ENCODE measurements at regions not wholly inside any gene's neighbourhood (a gene's known extent, or its start where the extent isn't known, plus 50 kb on each side); places are given as distances from the start of the nearest gene placed in this dataset.

DNA sequence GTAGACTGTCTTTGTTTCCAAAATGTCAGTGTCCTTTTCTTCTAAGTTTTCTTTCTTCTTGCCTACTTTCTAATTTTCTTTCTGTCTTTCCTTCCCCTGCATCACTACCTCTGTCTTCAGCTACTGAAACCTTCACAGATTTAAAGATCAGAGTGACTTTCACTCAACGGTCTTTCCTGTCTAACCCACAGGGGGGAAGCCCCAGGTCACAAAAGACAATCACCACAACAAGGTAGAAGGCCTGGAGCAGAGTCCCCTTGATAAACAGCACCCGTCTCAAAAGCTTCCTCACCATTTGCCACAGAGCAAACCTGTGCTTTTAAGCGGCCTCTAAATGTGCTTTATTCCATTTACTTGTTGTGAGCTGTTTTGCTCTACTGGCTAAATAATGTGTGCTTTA is 665.4 kb downstream of the BCL11A start:
- Histone ChIP-seq H3K79me2 (ENCODE audit: low read depth) (no peaks in the 10 kb centered on the region), H3K9me3 (ENCODE audit: insufficient read depth, low read depth) (no peaks in the 10 kb centered on the region), H3K9me2 (ENCODE audit: insufficient read depth) (no peaks in the 10 kb centered on the region), H3K4me1 (replicated peaks; ENCODE audit: insufficient read depth) (no peaks in the 10 kb centered on the region), H2AFZ (no peak overlapping the region), H3K4me3 (no peak overlapping the region), H3K36me3 (ENCODE audit: low read depth) (no peaks in the 10 kb centered on the region), H3K4me2 (no peak overlapping the region), H3K27me3 (ENCODE audit: insufficient read depth, low read depth) (peaks cover 22% of the 10 kb centered on the region), H3K27ac (no peak overlapping the region), H3F3A (ENCODE audit: insufficient read depth, low read depth) (no peaks in the 10 kb centered on the region), H4K20me1 (ENCODE audit: insufficient read depth) (no peaks in the 10 kb centered on the region)
- intact Hi-C loops (cut with micrococcal nuclease; ENCODE audit: unreplicated experiment) = no loop called here
- DNase-seq = no peak
- TF ChIP-seq, protein P1, sequence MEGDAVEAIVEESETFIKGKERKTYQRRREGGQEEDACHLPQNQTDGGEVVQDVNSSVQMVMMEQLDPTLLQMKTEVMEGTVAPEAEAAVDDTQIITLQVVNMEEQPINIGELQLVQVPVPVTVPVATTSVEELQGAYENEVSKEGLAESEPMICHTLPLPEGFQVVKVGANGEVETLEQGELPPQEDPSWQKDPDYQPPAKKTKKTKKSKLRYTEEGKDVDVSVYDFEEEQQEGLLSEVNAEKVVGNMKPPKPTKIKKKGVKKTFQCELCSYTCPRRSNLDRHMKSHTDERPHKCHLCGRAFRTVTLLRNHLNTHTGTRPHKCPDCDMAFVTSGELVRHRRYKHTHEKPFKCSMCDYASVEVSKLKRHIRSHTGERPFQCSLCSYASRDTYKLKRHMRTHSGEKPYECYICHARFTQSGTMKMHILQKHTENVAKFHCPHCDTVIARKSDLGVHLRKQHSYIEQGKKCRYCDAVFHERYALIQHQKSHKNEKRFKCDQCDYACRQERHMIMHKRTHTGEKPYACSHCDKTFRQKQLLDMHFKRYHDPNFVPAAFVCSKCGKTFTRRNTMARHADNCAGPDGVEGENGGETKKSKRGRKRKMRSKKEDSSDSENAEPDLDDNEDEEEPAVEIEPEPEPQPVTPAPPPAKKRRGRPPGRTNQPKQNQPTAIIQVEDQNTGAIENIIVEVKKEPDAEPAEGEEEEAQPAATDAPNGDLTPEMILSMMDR (conservative IDR thresholded peaks at IDR 0.05) = no peak
- TF ChIP-seq EZH2 (IDR thresholded peaks at IDR 0.05; ENCODE audit: low read depth) = no peak
- ChIA-PET POLR2A (ENCODE audit: unreplicated experiment) (no interaction called here), CTCF (no interaction called here)
- no TSS peak for BruUV-seq (replicated peaks)

DNA sequence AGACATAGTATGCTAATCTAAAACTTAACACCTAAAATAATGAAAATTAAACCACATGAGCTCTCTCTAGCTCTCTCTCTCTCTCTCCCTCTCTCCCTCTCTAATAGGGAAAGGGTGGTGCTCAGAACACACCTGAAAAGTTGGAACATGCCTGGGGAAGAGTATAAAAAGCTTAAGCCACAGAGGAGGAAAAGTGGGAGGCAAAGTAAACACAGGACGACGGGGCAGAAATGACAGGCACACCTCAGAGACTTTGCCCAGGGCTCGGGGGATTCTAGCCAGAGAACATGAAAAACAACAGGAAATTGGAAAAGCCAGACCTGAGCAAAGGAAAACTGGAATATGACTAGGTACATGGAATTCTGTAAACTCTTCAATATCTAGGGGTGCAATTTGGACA is 666.1 kb downstream of the BCL11A start:
- CTCF ChIA-PET = no interaction called here
- Histone ChIP-seq H3K27ac (no peak overlapping the region), H3K9me2 (ENCODE audit: insufficient read depth) (0 out of 2 replicates have a peak, but pooled peaks cover 2% of the 10 kb centered on the region), H4K20me1 (ENCODE audit: insufficient read depth) (no peaks in the 10 kb centered on the region), H3F3A (ENCODE audit: insufficient read depth, low read depth) (no peaks in the 10 kb centered on the region), H3K9me3 (ENCODE audit: insufficient read depth, low read depth) (no peaks in the 10 kb centered on the region), H2AFZ (no peak overlapping the region), H3K4me3 (no peak overlapping the region), H3K79me2 (ENCODE audit: low read depth) (no peaks in the 10 kb centered on the region), H3K27me3 (ENCODE audit: insufficient read depth, low read depth) (peaks cover 22% of the 10 kb centered on the region), H3K4me2 (no peak overlapping the region), H3K36me3 (ENCODE audit: low read depth) (no peaks in the 10 kb centered on the region), H3K4me1 (replicated peaks; ENCODE audit: insufficient read depth) (no peaks in the 10 kb centered on the region)
- POLR2A ChIA-PET (ENCODE audit: unreplicated experiment) = no interaction called here
- no peak for TF ChIP-seq EZH2 (IDR thresholded peaks at IDR 0.05; ENCODE audit: low read depth)
- TF ChIP-seq, protein P1 (conservative IDR thresholded peaks at IDR 0.05) = no peak
- intact Hi-C loops (cut with micrococcal nuclease; ENCODE audit: unreplicated experiment) = no loop called here
- no TSS peak for BruUV-seq (replicated peaks)
- no peak for DNase-seq

DNA sequence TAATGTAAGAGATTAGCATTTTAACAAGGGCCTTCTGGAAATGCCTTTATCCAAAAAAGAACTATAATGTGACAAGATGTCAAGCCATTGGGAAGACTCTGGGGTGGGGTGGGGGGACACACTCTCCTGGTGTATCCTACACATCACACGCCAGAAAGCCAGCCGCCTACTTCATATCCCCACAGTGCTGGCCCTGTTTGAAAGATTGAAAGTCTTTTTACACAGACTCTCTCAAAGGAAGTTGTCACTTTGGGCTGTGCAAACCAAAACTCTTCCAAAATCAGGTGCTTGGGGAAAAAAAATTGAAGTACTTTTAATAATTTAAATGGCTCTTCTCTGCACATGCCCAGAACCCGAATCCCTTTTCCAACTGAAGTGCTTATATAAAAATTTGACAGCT is 666.7 kb downstream of the BCL11A start:
- 0 out of 2 replicates have a peak, but pooled peaks cover 4% of the 10 kb centered on the region for H3K9me2 ChIP-seq (ENCODE audit: insufficient read depth)
- H3K4me1 ChIP-seq (replicated peaks; ENCODE audit: insufficient read depth) = no peaks in the 10 kb centered on the region
- DNase-seq = no peak
- CTCF ChIA-PET = no interaction called here
- H4K20me1 ChIP-seq (ENCODE audit: insufficient read depth) = no peaks in the 10 kb centered on the region
- intact Hi-C loops (cut with micrococcal nuclease; ENCODE audit: unreplicated experiment) = no loop called here
- H3K27me3 ChIP-seq (ENCODE audit: insufficient read depth, low read depth) = peaks cover 22% of the 10 kb centered on the region
- no peak overlapping the region for H3K27ac ChIP-seq
- no peaks in the 10 kb centered on the region for H3K36me3 ChIP-seq (ENCODE audit: low read depth)
- H3K79me2 ChIP-seq (ENCODE audit: low read depth) = no peaks in the 10 kb centered on the region
- no peak overlapping the region for H2AFZ ChIP-seq
- TF ChIP-seq EZH2 (IDR thresholded peaks at IDR 0.05; ENCODE audit: low read depth) = no peak
- TF ChIP-seq, protein P1 (conservative IDR thresholded peaks at IDR 0.05) = no peak
- POLR2A ChIA-PET (ENCODE audit: unreplicated experiment) = no interaction called here
- BruUV-seq (replicated peaks) = no TSS peak
- H3K9me3 ChIP-seq (ENCODE audit: insufficient read depth, low read depth) = no peaks in the 10 kb centered on the region
- H3K4me2 ChIP-seq = no peak overlapping the region
- no peak overlapping the region for H3K4me3 ChIP-seq
- H3F3A ChIP-seq (ENCODE audit: insufficient read depth, low read depth) = no peaks in the 10 kb centered on the region

All from PC-9 (cell line).